Endothelial cell of umbilical vein (primary cell): ENCODE measurements at regions not wholly inside any gene's neighbourhood (a gene's known extent, or its start where the extent isn't known, plus 50 kb on each side); places are given as distances from the start of the nearest gene placed in this dataset.

ENCODE experiments used
- BruUV-seq: library from RNA; stranded (reverse); fragments of 400-500 nt; replicated peaks from 2 replicates; lab custom pipeline; 2021; lab: Mats Ljungman, UMichigan
- CTCF ChIA-PET: fragments of 300-600, 350-600 bp; sonication (Branson Sonifier 250); formaldehyde crosslinking; loops from one replicate; lab custom pipeline; 2021; ENCODE audit warnings: antibody characterized with exemption, inconsistent platforms; lab: Charles Lee
- POLR2A ChIA-PET: fragments of 300-600, 350-600 bp; sonication (Branson Sonifier 250); formaldehyde crosslinking; loops from one replicate; lab custom pipeline; 2021; ENCODE audit warnings: antibody characterized with exemption, inconsistent platforms; lab: Charles Lee
- DNase-seq: peaks from one replicate; pipeline ENCODE4 v3.0.0-alpha.2; 2011; ENCODE audit warnings: low read depth, low spot score
- FAIRE-seq: peaks from 2 replicates; lab custom pipeline; 2011; peaks lifted over from hg19 to GRCh38; lab: Jason Lieb, UNC
- H2AFZ ChIP-seq: 2 replicates; pipeline ENCODE4 v1.6.0; 2012; ENCODE audit warnings: low read depth, low read length, control low read depth, inconsistent platforms
- H3K27ac ChIP-seq: 2 replicates; pipeline ENCODE4 v1.5.1; 2011; ENCODE audit warnings: low read depth, mild to moderate bottlenecking, control low read depth, low read length, moderate library complexity; ENCODE audit not compliant: insufficient read depth
- H3K27me3 ChIP-seq, 2 experiments: 2 replicates each; pipeline versions ENCODE4 v1.6.0 to v1.6.1; 2011; ENCODE audit warnings: low read length in 2 of 2, mixed read lengths in 1 of 2; ENCODE audit not compliant: control insufficient read depth in 2 of 2, insufficient read depth in 2 of 2
- H3K36me3 ChIP-seq, 2 experiments: 2 replicates in 1 of 2; 3 replicates in 1 of 2; pipeline ENCODE4 v1.5.1; 2011; ENCODE audit warnings: low read length in 2 of 2, mild to moderate bottlenecking in 1 of 2, moderate library complexity in 1 of 2; ENCODE audit not compliant: control insufficient read depth in 2 of 2, insufficient read depth in 2 of 2; ENCODE audit errors: extremely low read depth in 1 of 2
- H3K4me1 ChIP-seq: 3 replicates; pipeline ENCODE4 v1.5.1; 2011; ENCODE audit warnings: mild to moderate bottlenecking, low read length; ENCODE audit not compliant: control insufficient read depth, insufficient read depth; ENCODE audit errors: extremely low read depth
- H3K4me2 ChIP-seq: 2 replicates; pipeline ENCODE4 v1.6.1; 2011; ENCODE audit warnings: low read length, control low read depth, mixed read lengths; ENCODE audit not compliant: insufficient read depth
- H3K4me3 ChIP-seq, 3 experiments: fragments of 200-600 bp in 1 of 3; sonication (generic), shearing (Covaris generic) in 1 of 3; replicated peaks in 1 of 3; 2 replicates each; pipeline ENCODE4 v1.5.1; 2011 to 2016; ENCODE audit warnings: control low read depth in 3 of 3, low read length in 3 of 3, mild to moderate bottlenecking in 2 of 3, inconsistent platforms in 1 of 3, low read depth in 1 of 3, moderate library complexity in 1 of 3; ENCODE audit not compliant: insufficient read depth in 1 of 3
- H3K79me2 ChIP-seq: 2 replicates; pipeline ENCODE4 v1.6.0; 2012; ENCODE audit warnings: low read length, inconsistent platforms; ENCODE audit not compliant: control insufficient read depth, insufficient read depth
- H3K9ac ChIP-seq: replicated peaks from 2 replicates; pipeline ENCODE3; 2011; ENCODE audit warnings: low read length, control low read depth; ENCODE audit not compliant: insufficient read depth; ENCODE audit errors: extremely low read depth
- H3K9me1 ChIP-seq: replicated peaks from 3 replicates; pipeline ENCODE4 v1.6.0; 2011; ENCODE audit warnings: mild to moderate bottlenecking, low read length; ENCODE audit not compliant: control insufficient read depth, insufficient read depth; ENCODE audit errors: extremely low read depth
- H3K9me3 ChIP-seq: replicated peaks from 2 replicates; pipeline ENCODE4 v1.5.1; 2012; ENCODE audit warnings: low read length, inconsistent platforms; ENCODE audit not compliant: control insufficient read depth, insufficient read depth
- H4K20me1 ChIP-seq: replicated peaks from 2 replicates; pipeline ENCODE3; 2011; ENCODE audit warnings: mild to moderate bottlenecking, low read length; ENCODE audit not compliant: control insufficient read depth, insufficient read depth; ENCODE audit errors: extremely low read depth
- EZH2 ChIP-seq: IDR thresholded peaks from 2 replicates; pipeline ENCODE4 v1.6.1; 2012; ENCODE audit warnings: borderline replicate concordance, low read depth, mild to moderate bottlenecking, moderate library complexity, low read length, inconsistent platforms; ENCODE audit not compliant: severe bottlenecking
- FOS ChIP-seq: IDR thresholded peaks from 2 replicates; pipeline ENCODE4 v1.6.1; 2011; ENCODE audit warnings: mild to moderate bottlenecking, low read length, moderate library complexity, borderline replicate concordance; ENCODE audit not compliant: insufficient read depth
- GATA2 ChIP-seq: IDR thresholded peaks from 2 replicates; pipeline ENCODE4 v1.7.0; 2011; ENCODE audit warnings: low read depth, mild to moderate bottlenecking, moderate library complexity, mixed read lengths, low read length; ENCODE audit not compliant: insufficient read length, insufficient read depth
- JUN ChIP-seq: IDR thresholded peaks from 2 replicates; pipeline ENCODE4 v1.6.1; 2011; ENCODE audit warnings: borderline replicate concordance, low read depth; ENCODE audit not compliant: insufficient read length, insufficient read depth
- MYC ChIP-seq: IDR thresholded peaks from one replicate; pipeline ENCODE4 v1.6.1; 2011; ENCODE audit warnings: mild to moderate bottlenecking, low read depth, low read length
- POLR2A ChIP-seq: IDR thresholded peaks from 2 replicates; pipeline ENCODE4 v1.6.1; 2012; ENCODE audit warnings: low read depth, mild to moderate bottlenecking, control low read depth, low read length
- POLR2AphosphoS5 ChIP-seq: IDR thresholded peaks from 2 replicates; pipeline ENCODE4 v1.6.1; 2012; ENCODE audit warnings: low read depth, mild to moderate bottlenecking, control low read depth, low read length, moderate library complexity; ENCODE audit not compliant: insufficient read depth
- dilution Hi-C: fragments of 300-500 bp; cut with MboI; formaldehyde crosslinking; loops from one replicate; pipeline ENCODE4 v1.15.0; 2019; ENCODE audit warnings: low sequenced_read_pairs; ENCODE audit not compliant: extremely low pct_ligation_motif_present
- intact Hi-C: fragments of 100-400 bp; cut with micrococcal nuclease; formaldehyde crosslinking; loops from one replicate; pipeline ENCODE4 v1.10.0; 2022
- TF ChIP-seq, protein P1 (sequence below), 2 donors: IDR thresholded peaks; 1 replicate in 1 of 2; 2 replicates in 1 of 2; pipeline ENCODE4 v1.5.1; 2011; ENCODE audit warnings: low read length in 2 of 2, mild to moderate bottlenecking in 2 of 2, moderate library complexity in 2 of 2, control low read depth in 1 of 2, inconsistent platforms in 1 of 2, low read depth in 1 of 2; ENCODE audit not compliant: insufficient read depth in 1 of 2; ENCODE audit errors: extremely low read depth in 1 of 2
- TF ChIP-seq, protein P2 (sequence below): IDR thresholded peaks from 2 replicates; pipeline ENCODE4 v1.6.1; 2011; ENCODE audit not compliant: insufficient read depth, insufficient read length

DNA sequence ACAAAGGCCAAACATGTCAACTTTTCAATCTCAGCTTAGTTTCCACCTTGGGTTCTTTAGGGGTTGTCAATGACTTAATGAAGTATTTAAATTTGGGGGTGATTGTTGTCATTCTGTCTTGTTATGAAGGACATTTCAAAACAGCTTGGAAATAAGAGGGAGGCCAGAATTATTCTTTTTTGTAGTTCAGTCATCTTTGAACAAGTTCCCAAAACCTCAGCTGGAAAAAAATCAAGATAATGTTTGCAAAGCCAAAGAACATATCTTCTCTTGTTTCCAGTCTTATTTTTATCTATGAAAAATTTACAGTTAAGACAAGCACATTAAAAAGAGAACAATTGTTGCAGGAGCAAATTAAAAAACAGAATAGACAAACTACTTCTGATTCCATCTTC, 612.8 kb downstream of the INSC start:
- H4K20me1 ChIP-seq: no peaks in the 10 kb centered on the region
- H3K27me3 ChIP-seq: peaks cover 0 to 2% of the 10 kb centered on the region in 2 experiments
- DNase-seq: no peak
- CTCF ChIA-PET: interaction anchor here (1.5 kb wide), 1 partner anchor 15 kb away, joined by 5 read pairs; no protein-coding TSS in a partner anchor
- H2AFZ ChIP-seq: no peak overlapping the region
- TF ChIP-seq FOS (no peak), POLR2A (no peak), POLR2AphosphoS5 (no peak), MYC (no peak), GATA2 (no peak), EZH2 (no peak), JUN (no peak)
- TF ChIP-seq, protein P1, sequence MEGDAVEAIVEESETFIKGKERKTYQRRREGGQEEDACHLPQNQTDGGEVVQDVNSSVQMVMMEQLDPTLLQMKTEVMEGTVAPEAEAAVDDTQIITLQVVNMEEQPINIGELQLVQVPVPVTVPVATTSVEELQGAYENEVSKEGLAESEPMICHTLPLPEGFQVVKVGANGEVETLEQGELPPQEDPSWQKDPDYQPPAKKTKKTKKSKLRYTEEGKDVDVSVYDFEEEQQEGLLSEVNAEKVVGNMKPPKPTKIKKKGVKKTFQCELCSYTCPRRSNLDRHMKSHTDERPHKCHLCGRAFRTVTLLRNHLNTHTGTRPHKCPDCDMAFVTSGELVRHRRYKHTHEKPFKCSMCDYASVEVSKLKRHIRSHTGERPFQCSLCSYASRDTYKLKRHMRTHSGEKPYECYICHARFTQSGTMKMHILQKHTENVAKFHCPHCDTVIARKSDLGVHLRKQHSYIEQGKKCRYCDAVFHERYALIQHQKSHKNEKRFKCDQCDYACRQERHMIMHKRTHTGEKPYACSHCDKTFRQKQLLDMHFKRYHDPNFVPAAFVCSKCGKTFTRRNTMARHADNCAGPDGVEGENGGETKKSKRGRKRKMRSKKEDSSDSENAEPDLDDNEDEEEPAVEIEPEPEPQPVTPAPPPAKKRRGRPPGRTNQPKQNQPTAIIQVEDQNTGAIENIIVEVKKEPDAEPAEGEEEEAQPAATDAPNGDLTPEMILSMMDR (IDR thresholded peaks at IDR 0.05; ENCODE audit: extremely low read depth in 1 of 2, insufficient read depth in 1 of 2, low read depth in 1 of 2, low read length in 2 of 2): no peak
- TF ChIP-seq, protein P2, sequence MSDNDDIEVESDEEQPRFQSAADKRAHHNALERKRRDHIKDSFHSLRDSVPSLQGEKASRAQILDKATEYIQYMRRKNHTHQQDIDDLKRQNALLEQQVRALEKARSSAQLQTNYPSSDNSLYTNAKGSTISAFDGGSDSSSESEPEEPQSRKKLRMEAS: no peak
- dilution Hi-C loops: no loop called here
- H3K4me1 ChIP-seq: no peaks in the 10 kb centered on the region
- POLR2A ChIA-PET: no interaction called here
- H3K27ac ChIP-seq: no peak overlapping the region
- H3K79me2 ChIP-seq: no peaks in the 10 kb centered on the region
- H3K4me2 ChIP-seq: no peak overlapping the region
- intact Hi-C loops: no loop called here
- no peak overlapping the region for H3K4me3 ChIP-seq
- H3K9me1 ChIP-seq: no peaks in the 10 kb centered on the region
- no peak overlapping the region for H3K9ac ChIP-seq
- FAIRE-seq: no peak
- H3K36me3 ChIP-seq: no peaks in the 10 kb centered on the region
- BruUV-seq: no TSS peak
- no peaks in the 10 kb centered on the region for H3K9me3 ChIP-seq
